SW 1271 (cell line): ENCODE measurements at regions not wholly inside any gene's neighbourhood (a gene's known extent, or its start where the extent isn't known, plus 50 kb on each side); places are given as distances from the start of the nearest gene placed in this dataset.

Source experiments
- DNase-seq, 2 experiments: peaks; one replicate each; lab custom pipeline; 2025; lab: John Stamatoyannopoulos, UW

GRCh38 chr11:131234221-131234620, 136.2 kb upstream of the NTM start:
- DNase-seq = no peak

- DNase-seq = no peak
Observed at GRCh38 chr11:131235328-131236298, 134.8 kb upstream of the NTM start.

GRCh38 chr11:131240421-131240820, 130.0 kb upstream of the NTM start:
- DNase-seq = no peak

GRCh38 chr11:131242476-131243000, 127.9 kb upstream of the NTM start:
- no peak for DNase-seq

- DNase-seq = no peak
Observed at GRCh38 chr11:131246156-131246555, 124.3 kb upstream of the NTM start.

GRCh38 chr11:131246663-131247062, 123.8 kb upstream of the NTM start:
- DNase-seq = no peak

- no peak for DNase-seq
Observed at GRCh38 chr11:131248588-131248987, 121.8 kb upstream of the NTM start.

- DNase-seq = no peak
Observed at GRCh38 chr11:131253142-131253655, 117.2 kb upstream of the NTM start.

- no peak for DNase-seq
Observed at GRCh38 chr11:131253656-131254151, 116.7 kb upstream of the NTM start.

- no peak for DNase-seq
Observed at GRCh38 chr11:131254254-131254653, 116.2 kb upstream of the NTM start.

GRCh38 chr11:131274233-131274632, 96.2 kb upstream of the NTM start:
- DNase-seq = no peak

- no peak for DNase-seq
Observed at GRCh38 chr11:131275580-131275979, 94.8 kb upstream of the NTM start.

- DNase-seq = no peak
Observed at GRCh38 chr11:131278472-131278871, 91.9 kb upstream of the NTM start.

- no peak for DNase-seq
Observed at GRCh38 chr11:131279654-131280384, 90.6 kb upstream of the NTM start.

GRCh38 chr11:131281316-131281715, 89.1 kb upstream of the NTM start:
- DNase-seq = no peak

- no peak for DNase-seq
Observed at GRCh38 chr11:131284041-131284440, 86.4 kb upstream of the NTM start.

GRCh38 chr11:131288521-131289091, 81.8 kb upstream of the NTM start:
- no peak for DNase-seq

- no peak for DNase-seq
Observed at GRCh38 chr11:131290185-131290584, 80.2 kb upstream of the NTM start.

GRCh38 chr11:131295986-131296385, 74.4 kb upstream of the NTM start:
- no peak for DNase-seq

- DNase-seq = no peak
Observed at GRCh38 chr11:131297441-131297840, 73.0 kb upstream of the NTM start.

GRCh38 chr11:131299598-131300438, 70.6 kb upstream of the NTM start:
- no peak for DNase-seq
